ENCODE measurements at regions not wholly inside any gene's neighbourhood (a gene's known extent, or its start where the extent isn't known, plus 50 kb on each side); places are given as distances from the start of the nearest gene placed in this dataset.

GRCh38 chr21:23695443-23695842, 1911.8 kb downstream of the MRPL39 start:
- Histone ChIP-seq H4K20me1 (ENCODE audit: insufficient read depth, low read length) (no peaks in the 10 kb centered on the region), H2AFZ (ENCODE audit: low read depth, low read length) (no peak overlapping the region), H3K36me3 (ENCODE audit: insufficient read depth, low read length) (no peaks in the 10 kb centered on the region), H3K4me3 (ENCODE audit: low read depth in 1 of 2, low read length in 2 of 2) (no peak overlapping the region), H3K4me1 (ENCODE audit: insufficient read depth, low read length) (no peaks in the 10 kb centered on the region), H3K9ac (ENCODE audit: low read depth, low read length) (no peak overlapping the region), H3K27ac (ENCODE audit: low read length) (no peak overlapping the region), H3K9me3 (ENCODE audit: insufficient read depth, low read length, severe bottlenecking) (peaks cover 5% of the 10 kb centered on the region), H3K27me3 (ENCODE audit: insufficient read depth, low read length, poor library complexity) (no peaks in the 10 kb centered on the region), H3K4me2 (ENCODE audit: insufficient read depth, low read length) (no peak overlapping the region), H3K79me2 (ENCODE audit: insufficient read depth, low read length) (no peaks in the 10 kb centered on the region)
- ATAC-seq (ENCODE audit: insufficient read depth, low read depth) (no peak), DNase-seq (no peak)
- TF ChIP-seq EZH2 (IDR thresholded peaks at IDR 0.05; ENCODE audit: borderline replicate concordance, low read depth, low read length, severe bottlenecking) (no peak), CTCF (IDR thresholded peaks at IDR 0.05; ENCODE audit: borderline replicate concordance, extremely low read depth, low read length, poor library complexity, severe bottlenecking) (no peak)

GRCh38 chr21:23694390-23694789, 1912.9 kb downstream of the MRPL39 start:
- DNase-seq (no peak), ATAC-seq (ENCODE audit: insufficient read depth, low read depth) (no peak)
- H3K9ac ChIP-seq (ENCODE audit: low read depth, low read length), result no peak overlapping the region
- no peaks in the 10 kb centered on the region for H3K4me1 ChIP-seq (ENCODE audit: insufficient read depth, low read length)
- TF ChIP-seq CTCF (IDR thresholded peaks at IDR 0.05; ENCODE audit: borderline replicate concordance, extremely low read depth, low read length, poor library complexity, severe bottlenecking) (no peak), EZH2 (IDR thresholded peaks at IDR 0.05; ENCODE audit: borderline replicate concordance, low read depth, low read length, severe bottlenecking) (no peak)
- H3K27me3 ChIP-seq (ENCODE audit: insufficient read depth, low read length, poor library complexity), result no peaks in the 10 kb centered on the region
- no peak overlapping the region for H3K4me2 ChIP-seq (ENCODE audit: insufficient read depth, low read length)
- H2AFZ ChIP-seq (ENCODE audit: low read depth, low read length), result no peak overlapping the region
- H3K27ac ChIP-seq (ENCODE audit: low read length), result no peak overlapping the region
- H3K36me3 ChIP-seq (ENCODE audit: insufficient read depth, low read length), result no peaks in the 10 kb centered on the region
- no peaks in the 10 kb centered on the region for H3K79me2 ChIP-seq (ENCODE audit: insufficient read depth, low read length)
- H3K4me3 ChIP-seq (ENCODE audit: low read depth in 1 of 2, low read length in 2 of 2), result no peak overlapping the region
- H4K20me1 ChIP-seq (ENCODE audit: insufficient read depth, low read length), result no peaks in the 10 kb centered on the region
- H3K9me3 ChIP-seq (ENCODE audit: insufficient read depth, low read length, severe bottlenecking), result peaks cover 3% of the 10 kb centered on the region

- Histone ChIP-seq H3K9me3 (ENCODE audit: insufficient read depth, low read length, severe bottlenecking) (no peaks in the 10 kb centered on the region), H3K79me2 (ENCODE audit: insufficient read depth, low read length) (no peaks in the 10 kb centered on the region), H3K27ac (ENCODE audit: low read length) (no peak overlapping the region), H3K4me3 (ENCODE audit: low read depth in 1 of 2, low read length in 2 of 2) (no peak overlapping the region), H3K4me2 (ENCODE audit: insufficient read depth, low read length) (no peak overlapping the region), H4K20me1 (ENCODE audit: insufficient read depth, low read length) (no peaks in the 10 kb centered on the region), H2AFZ (ENCODE audit: low read depth, low read length) (no peak overlapping the region), H3K27me3 (ENCODE audit: insufficient read depth, low read length, poor library complexity) (no peaks in the 10 kb centered on the region), H3K4me1 (ENCODE audit: insufficient read depth, low read length) (no peaks in the 10 kb centered on the region), H3K9ac (ENCODE audit: low read depth, low read length) (no peak overlapping the region), H3K36me3 (ENCODE audit: insufficient read depth, low read length) (no peaks in the 10 kb centered on the region)
- TF ChIP-seq EZH2 (IDR thresholded peaks at IDR 0.05; ENCODE audit: borderline replicate concordance, low read depth, low read length, severe bottlenecking) (no peak), CTCF (IDR thresholded peaks at IDR 0.05; ENCODE audit: borderline replicate concordance, extremely low read depth, low read length, poor library complexity, severe bottlenecking) (no peak)
- ATAC-seq (ENCODE audit: insufficient read depth, low read depth) (no peak), DNase-seq (no peak)
Observed at GRCh38 chr21:23690316-23690715, 1917.0 kb downstream of the MRPL39 start.

Measured in DND-41 (cell line).